GM21526 (cell line): ENCODE measurements at regions not wholly inside any gene's neighbourhood (a gene's known extent, or its start where the extent isn't known, plus 50 kb on each side); places are given as distances from the start of the nearest gene placed in this dataset.

ENCODE experiments used
- ATAC-seq: cut with Tn5 transposase; IDR thresholded peaks from one replicate; pipeline ENCODE4 v1.9.1; 2021; ENCODE audit warnings: moderate library complexity; ENCODE audit not compliant: unreplicated experiment, low FRiP score

GRCh38 chr12:34358198-34358597 lies 335.9 kb downstream of the ALG10 start:
- ATAC-seq: no peak

- ATAC-seq: no peak
Measured at GRCh38 chr12:34361721-34362316, 339.5 kb downstream of the ALG10 start.

- no peak for ATAC-seq
Measured at GRCh38 chr12:34363050-34363673, 340.9 kb downstream of the ALG10 start.

- ATAC-seq: no peak
Measured at GRCh38 chr12:34368079-34368478, 345.8 kb downstream of the ALG10 start.

GRCh38 chr12:34371050-34371449 lies 348.8 kb downstream of the ALG10 start:
- no peak for ATAC-seq

GRCh38 chr12:34372003-34372402 lies 349.7 kb downstream of the ALG10 start:
- ATAC-seq: no peak

GRCh38 chr12:34373926-34374325 lies 351.6 kb downstream of the ALG10 start:
- no peak for ATAC-seq

- ATAC-seq: no peak
Measured at GRCh38 chr12:34376133-34376799, 354.0 kb downstream of the ALG10 start.

- no peak for ATAC-seq
Measured at GRCh38 chr12:34377243-34378035, 355.1 kb downstream of the ALG10 start.

- ATAC-seq: no peak
Measured at GRCh38 chr12:34379142-34379541, 356.8 kb downstream of the ALG10 start.

GRCh38 chr12:34384693-34385092 lies 362.4 kb downstream of the ALG10 start:
- no peak for ATAC-seq

GRCh38 chr12:34386016-34386415 lies 363.7 kb downstream of the ALG10 start:
- ATAC-seq: no peak

GRCh38 chr12:34386621-34387255 lies 364.4 kb downstream of the ALG10 start:
- no peak for ATAC-seq

- no peak for ATAC-seq
Measured at GRCh38 chr12:34387711-34388635, 365.7 kb downstream of the ALG10 start.

GRCh38 chr12:34388636-34389377 lies 366.5 kb downstream of the ALG10 start:
- ATAC-seq: no peak

GRCh38 chr12:34389378-34390170 lies 367.3 kb downstream of the ALG10 start:
- ATAC-seq: no peak

- ATAC-seq: no peak
Measured at GRCh38 chr12:34390171-34390841, 368.0 kb downstream of the ALG10 start.
